A673 (cell line): ENCODE measurements at regions not wholly inside any gene's neighbourhood (a gene's known extent, or its start where the extent isn't known, plus 50 kb on each side); places are given as distances from the start of the nearest gene placed in this dataset.

Experiments used
- BruUV-seq: library from RNA; stranded (reverse); fragments of 400-500 nt; replicated peaks from 2 replicates; lab custom pipeline; 2021; lab: Mats Ljungman, UMichigan
- CTCF ChIA-PET: fragments of 300-600 bp; sonication (Branson Sonifier 250); formaldehyde crosslinking; loops from one replicate; lab custom pipeline; 2022; ENCODE audit warnings: antibody characterized with exemption; lab: Charles Lee
- POLR2A ChIA-PET: fragments of 300-600 bp; sonication (Branson Sonifier 250); formaldehyde crosslinking; loops from one replicate; lab custom pipeline; 2022; ENCODE audit warnings: antibody characterized with exemption; ENCODE audit not compliant: low non-redundant PET; lab: Charles Lee
- DNase-seq: peaks from one replicate; pipeline ENCODE4 v3.0.0-alpha.2; 2015; ENCODE audit warnings: low spot score
- H3K27ac ChIP-seq: fragments of 200-600 bp; sonication (generic); 2 replicates; pipeline ENCODE4 v1.5.1; 2016; ENCODE audit warnings: mixed run types, low read depth, mild to moderate bottlenecking, mixed read lengths, antibody characterized with exemption, low read length; ENCODE audit not compliant: poor library complexity, severe bottlenecking
- H3K27me3 ChIP-seq: fragments of 200-600 bp; sonication (generic); replicated peaks from 2 replicates; pipeline ENCODE4 v1.6.1; 2017; ENCODE audit warnings: mixed run types, low read depth, mild to moderate bottlenecking, mixed read lengths, antibody characterized with exemption, low read length; ENCODE audit not compliant: insufficient read depth, poor library complexity
- H3K36me3 ChIP-seq: fragments of 200-600 bp; sonication (generic); 2 replicates; pipeline ENCODE4 v1.6.1; 2016; ENCODE audit warnings: mixed run types, mild to moderate bottlenecking, mixed read lengths, antibody characterized with exemption, low read length; ENCODE audit not compliant: insufficient read depth, poor library complexity, severe bottlenecking
- H3K4me1 ChIP-seq: fragments of 200-600 bp; sonication (generic); 2 replicates; pipeline ENCODE4 v1.6.1; 2017; ENCODE audit warnings: mixed run types, mild to moderate bottlenecking, mixed read lengths, antibody characterized with exemption, low read length; ENCODE audit not compliant: insufficient read depth, poor library complexity, severe bottlenecking
- H3K4me3 ChIP-seq: fragments of 200-600 bp; sonication (generic); 2 replicates; pipeline ENCODE4 v1.5.1; 2016; ENCODE audit warnings: low read depth, mixed run types, mild to moderate bottlenecking, mixed read lengths, low read length; ENCODE audit not compliant: poor library complexity, severe bottlenecking
- H3K9me3 ChIP-seq: fragments of 200-600 bp; sonication (generic); 2 replicates; pipeline ENCODE4 v1.6.1; 2016; ENCODE audit warnings: mixed run types, low read depth, mild to moderate bottlenecking, mixed read lengths, antibody characterized with exemption, low read length; ENCODE audit not compliant: poor library complexity, severe bottlenecking
- EZH2 ChIP-seq: fragments of 200-600 bp; sonication (generic); IDR thresholded peaks from 2 replicates; pipeline ENCODE4 v1.6.1; 2017; ENCODE audit warnings: borderline replicate concordance, low read depth, mild to moderate bottlenecking, mixed read lengths, antibody characterized with exemption, low read length; ENCODE audit not compliant: poor library complexity, severe bottlenecking
- intact Hi-C: fragments of 100-400 bp; cut with micrococcal nuclease; formaldehyde crosslinking; loops from one replicate; pipeline ENCODE4 v1.10.0; 2022; ENCODE audit not compliant: unreplicated experiment
- TF ChIP-seq, protein P1 (sequence below): fragments of 300-800, 200-600 bp; sonication (generic); conservative IDR thresholded peaks from 2 replicates; pipeline ENCODE4 v1.5.1; 2017; ENCODE audit warnings: low read depth, mild to moderate bottlenecking, antibody characterized with exemption, low read length, moderate library complexity, mixed read lengths

DNA sequence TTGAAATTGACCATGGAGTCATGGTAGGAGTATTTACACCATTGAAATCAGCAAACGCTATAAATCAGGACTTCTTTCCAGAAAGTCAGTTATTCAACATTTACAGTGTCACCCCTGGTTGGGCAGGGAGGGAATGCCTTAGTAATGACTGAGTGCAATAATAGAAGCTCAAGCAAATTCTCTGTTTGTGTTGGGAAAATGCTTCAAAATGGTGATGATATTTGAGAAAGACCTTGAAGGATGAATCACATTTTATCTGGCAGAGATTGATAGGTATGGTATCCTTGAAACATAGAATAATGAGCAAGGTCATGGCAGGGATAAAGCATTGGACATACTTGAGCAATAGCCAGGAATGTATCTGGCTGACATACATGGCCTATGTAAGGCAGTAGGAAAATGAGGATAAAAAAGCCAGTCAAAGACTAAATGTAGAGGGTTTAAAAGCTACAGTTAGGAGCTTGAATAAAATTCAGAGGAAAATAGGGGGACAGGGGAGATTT lies 248.7 kb downstream of the FMR1NB start:
- Histone ChIP-seq H3K4me1 (no peaks in the 10 kb centered on the region), H3K4me3 (no peak overlapping the region), H3K27me3 (no peaks in the 10 kb centered on the region), H3K36me3 (no peaks in the 10 kb centered on the region), H3K9me3 (peaks cover 14% of the 10 kb centered on the region), H3K27ac (no peak overlapping the region)
- intact Hi-C loops: no loop called here
- BruUV-seq: no TSS peak
- no peak for DNase-seq
- TF ChIP-seq, protein P1, sequence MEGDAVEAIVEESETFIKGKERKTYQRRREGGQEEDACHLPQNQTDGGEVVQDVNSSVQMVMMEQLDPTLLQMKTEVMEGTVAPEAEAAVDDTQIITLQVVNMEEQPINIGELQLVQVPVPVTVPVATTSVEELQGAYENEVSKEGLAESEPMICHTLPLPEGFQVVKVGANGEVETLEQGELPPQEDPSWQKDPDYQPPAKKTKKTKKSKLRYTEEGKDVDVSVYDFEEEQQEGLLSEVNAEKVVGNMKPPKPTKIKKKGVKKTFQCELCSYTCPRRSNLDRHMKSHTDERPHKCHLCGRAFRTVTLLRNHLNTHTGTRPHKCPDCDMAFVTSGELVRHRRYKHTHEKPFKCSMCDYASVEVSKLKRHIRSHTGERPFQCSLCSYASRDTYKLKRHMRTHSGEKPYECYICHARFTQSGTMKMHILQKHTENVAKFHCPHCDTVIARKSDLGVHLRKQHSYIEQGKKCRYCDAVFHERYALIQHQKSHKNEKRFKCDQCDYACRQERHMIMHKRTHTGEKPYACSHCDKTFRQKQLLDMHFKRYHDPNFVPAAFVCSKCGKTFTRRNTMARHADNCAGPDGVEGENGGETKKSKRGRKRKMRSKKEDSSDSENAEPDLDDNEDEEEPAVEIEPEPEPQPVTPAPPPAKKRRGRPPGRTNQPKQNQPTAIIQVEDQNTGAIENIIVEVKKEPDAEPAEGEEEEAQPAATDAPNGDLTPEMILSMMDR: no peak
- no peak for TF ChIP-seq EZH2
- ChIA-PET CTCF (no interaction called here), POLR2A (no interaction called here)

DNA sequence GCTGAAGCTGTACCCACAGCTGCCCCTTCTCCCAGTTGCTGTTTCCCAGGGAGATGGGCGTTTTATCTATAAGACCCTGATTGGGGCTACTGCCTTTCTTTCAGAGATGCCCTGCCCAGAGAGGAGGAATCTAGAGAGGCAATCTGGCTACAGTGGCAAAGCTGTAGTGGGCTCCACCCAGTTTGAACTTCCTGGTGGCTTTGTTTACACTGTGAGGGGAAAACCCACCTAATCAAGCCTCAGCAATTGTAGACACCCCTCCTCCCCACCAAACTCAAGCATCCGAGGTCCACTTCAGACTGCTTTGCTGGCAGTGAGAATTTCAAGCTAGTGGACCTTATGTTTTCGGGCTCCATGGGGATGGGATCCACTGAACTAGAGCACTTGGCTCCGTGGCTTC lies 240.4 kb upstream of the AFF2 start:
- Histone ChIP-seq H3K36me3 (no peaks in the 10 kb centered on the region), H3K27me3 (no peaks in the 10 kb centered on the region), H3K27ac (no peak overlapping the region), H3K9me3 (no peaks in the 10 kb centered on the region), H3K4me3 (no peak overlapping the region), H3K4me1 (no peaks in the 10 kb centered on the region)
- intact Hi-C loops: no loop called here
- DNase-seq: no peak
- CTCF ChIA-PET: no interaction called here
- no TSS peak for BruUV-seq
- TF ChIP-seq, protein P1: no peak
- no peak for TF ChIP-seq EZH2
- POLR2A ChIA-PET: no interaction called here

DNA sequence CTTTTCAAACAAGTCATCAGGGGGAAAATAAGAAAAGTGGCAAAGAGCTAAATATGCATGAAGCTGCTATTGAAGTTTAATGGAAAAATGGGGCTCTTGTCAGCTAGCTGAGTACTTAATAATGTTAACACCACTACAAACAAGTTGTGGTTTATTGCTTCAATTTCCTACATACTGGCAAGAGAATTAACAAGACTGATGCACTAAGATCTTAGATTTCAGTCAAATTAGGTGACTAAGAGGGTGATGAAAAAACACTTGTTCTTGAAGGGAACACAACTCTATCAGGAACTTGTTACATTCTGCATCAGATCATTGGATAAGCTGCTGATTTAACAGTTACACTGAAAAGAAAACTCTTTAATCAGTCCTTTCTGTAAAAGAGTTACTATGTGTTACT lies 234.6 kb upstream of the AFF2 start:
- Histone ChIP-seq H3K4me1 (no peaks in the 10 kb centered on the region), H3K9me3 (peaks cover 15% of the 10 kb centered on the region), H3K27me3 (no peaks in the 10 kb centered on the region), H3K27ac (no peak overlapping the region), H3K36me3 (no peaks in the 10 kb centered on the region), H3K4me3 (no peak overlapping the region)
- ChIA-PET CTCF (no interaction called here), POLR2A (no interaction called here)
- BruUV-seq: no TSS peak
- TF ChIP-seq, protein P1: no peak
- TF ChIP-seq EZH2: no peak
- DNase-seq: no peak
- intact Hi-C loops: no loop called here
